HG02943 (cell line): ENCODE measurements at regions not wholly inside any gene's neighbourhood (a gene's known extent, or its start where the extent isn't known, plus 50 kb on each side); places are given as distances from the start of the nearest gene placed in this dataset.
"Not testable (repeated sequence)": the region's sequence is repeated elsewhere in the genome, so short reads cannot be mapped to it uniquely, and the experiment has no call there.

Experiments used
- ATAC-seq: cut with Tn5 transposase; IDR thresholded peaks from one replicate; pipeline ENCODE4 v1.9.1; 2021; ENCODE audit warnings: mild to moderate bottlenecking, low read depth, moderate library complexity; ENCODE audit not compliant: unreplicated experiment

GRCh38 chr15:98541519-98541918, 106.8 kb upstream of the IGF1R start:
- no peak for ATAC-seq

DNA sequence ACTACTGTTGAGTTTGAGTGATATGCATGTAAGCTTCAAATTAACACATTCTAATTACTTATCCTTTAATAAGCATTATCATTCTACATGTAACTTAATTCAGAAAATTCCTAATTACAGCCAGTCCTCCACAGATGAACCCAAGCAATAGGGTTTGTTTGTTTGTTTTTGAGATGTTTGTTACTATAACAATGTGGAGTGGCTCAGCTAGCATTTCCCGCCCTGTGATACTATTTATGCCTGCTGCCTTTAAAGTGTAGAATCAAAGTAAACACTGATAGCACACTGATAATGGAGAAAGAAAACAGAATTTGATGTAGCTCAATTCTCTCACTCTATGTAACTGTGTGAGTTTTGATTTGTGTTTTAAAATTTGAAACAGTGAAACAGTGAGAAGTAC, 105.1 kb upstream of the IGF1R start:
- ATAC-seq = no peak

DNA sequence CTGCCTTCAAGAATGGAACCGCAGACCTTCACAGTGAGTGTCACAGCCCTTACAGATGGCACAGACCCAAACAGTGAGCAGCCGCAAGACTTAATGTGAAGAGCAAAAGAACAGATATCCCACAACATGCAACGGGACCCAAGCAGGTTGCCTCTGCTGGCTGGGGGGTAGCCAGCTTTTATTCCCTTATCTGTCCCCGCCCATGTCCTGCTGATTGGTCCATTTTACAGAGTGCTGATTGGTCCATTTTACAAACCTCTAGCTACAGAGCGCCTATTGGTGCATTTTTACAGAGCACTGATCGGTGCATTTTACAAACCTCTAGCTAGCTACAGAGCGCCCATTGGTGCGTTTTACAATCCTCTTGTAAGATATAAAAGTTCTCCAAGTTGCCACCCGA, 102.0 kb upstream of the IGF1R start:
- no peak for ATAC-seq

DNA sequence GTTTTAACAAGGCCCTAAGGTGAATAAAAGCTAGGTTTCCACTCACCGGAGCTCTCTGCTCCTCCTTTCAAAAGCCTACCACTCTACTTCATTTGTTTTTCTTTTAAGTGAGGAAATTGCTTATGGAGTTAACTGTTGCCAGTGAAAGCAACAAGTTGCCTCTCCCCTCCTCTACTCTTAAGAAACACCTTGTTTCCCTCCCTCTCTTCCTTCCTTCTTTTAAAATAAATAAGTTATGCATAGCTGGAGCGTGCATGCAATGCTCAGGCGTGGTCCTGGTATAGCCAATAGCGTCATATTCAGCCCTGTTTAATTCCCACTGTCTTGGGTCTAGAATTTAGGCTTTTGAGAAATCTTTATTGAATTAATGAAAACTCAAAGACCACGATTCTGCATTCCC, 101.1 kb upstream of the IGF1R start:
- no peak for ATAC-seq

GRCh38 chr15:98547741-98548138, 100.6 kb upstream of the IGF1R start:
- no peak for ATAC-seq

DNA sequence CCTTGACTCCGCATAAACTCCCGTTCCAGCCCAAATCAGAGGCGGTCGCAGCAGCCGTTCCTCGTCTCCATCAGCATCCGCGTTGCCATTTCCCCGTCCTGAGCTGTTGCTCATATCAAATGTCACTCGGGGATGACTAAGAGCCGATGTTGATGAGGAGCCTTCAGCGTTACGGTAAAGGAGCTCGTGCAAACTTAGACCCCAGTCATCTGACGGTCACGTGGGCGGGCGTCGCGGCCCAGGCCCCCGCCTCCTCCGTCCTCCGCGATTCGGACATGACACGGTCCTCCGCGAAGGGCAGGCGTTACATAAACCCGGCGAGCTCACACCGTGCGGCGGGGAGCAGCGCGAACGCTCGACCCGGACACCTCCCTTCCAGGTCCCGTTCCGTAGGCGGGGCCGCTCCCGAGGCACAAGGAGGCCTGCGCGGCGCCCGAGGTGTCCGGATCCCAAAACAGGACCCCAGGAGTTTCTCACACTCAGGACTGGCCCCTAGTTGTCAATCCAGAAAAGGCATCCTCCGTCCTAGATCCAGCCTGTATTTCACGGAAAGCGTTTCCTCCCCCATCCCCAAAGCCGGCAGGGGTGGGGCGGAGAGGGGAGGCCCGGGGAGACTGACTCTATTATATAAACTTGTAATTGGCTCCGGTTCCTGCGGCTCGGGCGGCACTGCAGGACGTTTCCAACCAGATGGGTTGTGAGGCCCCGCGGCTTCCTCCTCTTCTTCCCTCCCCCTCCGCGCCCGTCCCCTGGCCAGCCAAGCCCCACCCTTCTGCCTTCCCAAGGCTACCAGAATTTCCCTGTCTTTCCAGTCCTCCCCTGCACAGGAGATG, 100.0 kb upstream of the IGF1R start:
- ATAC-seq = no peak

DNA sequence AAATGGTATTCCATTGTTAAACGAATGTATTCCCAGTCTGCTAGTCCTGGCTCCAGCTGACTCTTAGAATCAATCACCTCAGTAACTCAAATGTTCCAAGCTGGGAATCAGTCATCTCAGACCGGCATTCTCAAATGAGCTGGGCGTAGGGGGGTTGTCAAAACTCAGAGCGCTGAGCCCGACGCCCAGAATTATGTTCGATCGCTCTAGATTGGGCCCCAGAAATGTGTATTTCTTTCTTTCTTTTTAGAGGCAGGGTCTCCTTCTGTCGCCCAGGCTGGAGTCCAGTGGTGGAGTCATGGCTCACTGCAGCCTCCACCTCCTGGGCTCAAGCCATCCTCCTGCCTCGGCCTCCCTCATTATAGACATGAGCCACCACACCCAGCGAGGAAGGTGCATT, 99.3 kb upstream of the IGF1R start:
- no peak for ATAC-seq

- ATAC-seq = no peak
Observed at GRCh38 chr15:98549741-98550140, 98.6 kb upstream of the IGF1R start.

DNA sequence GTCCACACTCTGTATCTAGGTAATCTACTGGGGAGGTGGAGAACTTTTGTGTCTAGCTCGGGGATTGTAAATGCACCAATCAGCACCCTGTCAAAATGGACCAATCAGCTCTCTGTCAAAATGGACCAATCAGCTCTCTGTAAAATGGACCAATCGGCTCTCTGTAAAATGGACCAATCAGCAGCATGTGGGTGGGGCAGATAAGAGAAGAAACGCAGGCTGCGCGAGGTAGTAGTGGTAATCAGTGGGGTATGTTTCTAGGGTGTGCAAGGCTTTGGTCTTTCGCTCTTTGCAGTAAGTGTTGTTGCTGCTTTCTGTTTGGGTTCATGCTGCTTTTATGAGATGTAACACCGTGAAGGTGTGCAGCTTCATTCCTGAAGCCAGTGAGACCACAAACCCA, 98.0 kb upstream of the IGF1R start:
- not testable (repeated sequence) for ATAC-seq

GRCh38 chr15:98551936-98552562, 96.3 kb upstream of the IGF1R start:
- ATAC-seq = no peak

DNA sequence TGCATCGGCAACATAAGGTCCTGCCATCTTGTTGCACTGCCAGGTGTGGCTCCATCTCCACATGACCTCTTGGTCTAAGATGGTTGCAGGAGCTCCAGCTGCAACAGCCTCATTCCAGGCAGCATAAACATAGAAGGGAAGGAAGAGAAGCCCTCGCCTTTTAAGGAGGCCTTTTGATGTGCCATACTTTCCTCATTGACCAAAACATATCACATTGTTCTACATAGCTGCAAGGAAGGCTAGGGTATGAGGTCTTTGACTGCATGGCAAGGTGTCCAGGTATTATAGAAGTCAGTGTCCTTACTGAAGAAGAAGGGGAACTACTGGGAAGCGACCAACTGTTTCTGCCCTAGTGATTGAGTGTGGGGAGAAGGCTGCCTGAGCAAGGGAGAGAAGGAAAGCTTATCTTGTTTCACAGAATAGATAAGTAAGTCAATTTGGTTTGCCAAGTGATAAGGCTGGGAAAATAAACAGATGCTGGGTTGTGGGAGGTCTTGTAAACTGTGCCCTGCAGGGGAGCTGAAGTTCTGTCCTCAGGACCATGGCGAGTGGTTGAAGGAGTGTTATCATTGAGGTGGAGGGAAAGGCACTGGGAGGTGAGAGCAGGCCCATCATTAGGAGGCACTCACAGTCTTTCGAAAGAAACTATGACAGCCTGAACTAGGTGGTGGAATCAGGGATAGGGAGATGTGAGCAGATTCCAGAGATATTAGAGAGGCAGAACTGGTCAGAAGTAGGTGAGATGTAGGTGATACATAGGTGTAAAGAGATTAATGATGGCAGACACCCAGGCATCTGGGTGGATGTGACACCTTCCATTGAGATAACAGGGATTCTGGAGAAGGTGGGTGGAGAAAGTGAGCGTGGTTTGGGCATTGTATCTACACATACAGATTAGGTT, 93.8 kb upstream of the IGF1R start:
- no peak for ATAC-seq

DNA sequence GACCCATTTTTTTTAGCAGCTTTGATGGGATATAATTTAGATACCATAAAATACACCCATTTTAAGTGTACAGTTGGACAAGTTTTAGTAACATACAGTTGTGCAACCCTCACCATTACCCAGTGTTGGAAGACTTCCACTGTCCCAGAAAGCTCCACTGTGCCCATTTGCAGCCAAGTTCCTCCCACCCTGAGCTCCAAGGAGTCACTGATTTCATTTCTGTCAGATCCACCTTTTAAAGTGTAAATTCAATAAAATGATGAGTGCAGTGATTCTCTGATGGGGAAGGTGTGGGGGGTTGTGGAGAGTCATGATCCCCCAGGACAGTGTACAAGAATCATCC, 93.2 kb upstream of the IGF1R start:
- no peak for ATAC-seq

- no peak for ATAC-seq
Observed at GRCh38 chr15:98556321-98556720, 92.0 kb upstream of the IGF1R start.

- no peak for ATAC-seq
Observed at GRCh38 chr15:98560338-98560737, 88.0 kb upstream of the IGF1R start.

DNA sequence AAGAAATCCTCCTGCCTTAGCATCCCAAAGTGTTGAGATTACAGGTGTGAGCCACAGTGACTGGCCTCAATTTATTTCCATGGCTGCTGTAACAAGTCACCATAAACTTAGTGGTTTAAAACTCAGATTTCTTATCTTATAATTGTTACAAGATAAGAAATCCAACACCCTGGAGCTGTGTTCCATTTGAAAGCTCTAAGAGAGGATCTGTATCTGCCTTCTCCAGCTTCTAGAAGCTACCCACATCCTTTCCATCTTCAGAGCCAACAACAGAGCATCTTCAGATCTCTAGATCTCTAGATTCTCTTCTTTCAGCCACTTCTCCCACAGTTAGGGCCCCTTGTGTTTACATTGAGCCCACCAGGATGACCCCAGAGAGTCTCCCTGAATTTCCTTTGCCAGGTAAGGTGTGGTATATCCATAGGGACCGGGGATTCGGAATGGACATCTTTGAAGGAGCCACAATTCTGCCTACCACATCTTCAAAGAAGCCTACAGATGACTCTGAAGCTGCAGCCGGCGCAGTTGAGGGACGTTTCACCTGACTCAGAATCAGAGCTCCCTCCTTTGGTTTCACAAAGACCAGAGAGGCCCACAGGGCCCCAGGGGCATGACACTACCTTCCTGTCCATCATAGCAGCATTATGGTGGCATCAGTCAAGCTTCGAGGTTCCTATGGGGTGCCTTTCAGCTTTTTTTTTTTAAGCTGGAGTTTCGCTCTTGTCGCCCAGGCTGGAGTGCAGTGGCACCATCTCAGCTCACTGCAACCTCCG, 87.0 kb upstream of the IGF1R start:
- ATAC-seq = no peak

DNA sequence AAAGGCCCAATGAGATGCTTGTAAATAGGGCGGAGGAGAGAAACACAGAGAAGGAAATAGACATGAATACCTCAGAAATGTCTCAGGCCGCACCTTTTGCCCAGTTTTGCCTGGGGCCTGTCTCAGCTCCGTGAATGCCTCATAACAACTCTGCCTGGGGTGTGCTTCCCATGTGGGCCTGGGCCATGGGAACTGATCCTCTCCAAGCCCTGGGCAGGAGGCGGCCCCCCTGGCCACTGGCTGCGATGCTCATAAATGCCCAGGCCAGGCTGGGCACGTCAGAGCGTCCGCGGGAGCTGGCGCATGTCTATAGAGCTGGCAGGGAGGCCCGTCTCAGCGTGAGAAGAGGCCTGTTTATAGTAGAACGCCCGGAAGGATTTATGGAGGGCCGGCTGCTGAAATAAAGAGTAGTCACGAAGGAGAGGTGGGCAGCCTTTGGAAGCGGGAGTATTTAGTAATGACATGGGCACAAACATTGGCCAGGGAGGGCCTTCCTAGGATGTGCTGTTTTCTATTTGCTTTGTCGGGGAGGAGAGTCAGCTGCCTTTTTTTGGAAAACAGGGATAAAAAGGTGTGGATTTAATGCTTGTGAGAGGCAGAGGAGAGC, 85.9 kb upstream of the IGF1R start:
- ATAC-seq = no peak

GRCh38 chr15:98565566-98565965, 82.8 kb upstream of the IGF1R start:
- no peak for ATAC-seq

DNA sequence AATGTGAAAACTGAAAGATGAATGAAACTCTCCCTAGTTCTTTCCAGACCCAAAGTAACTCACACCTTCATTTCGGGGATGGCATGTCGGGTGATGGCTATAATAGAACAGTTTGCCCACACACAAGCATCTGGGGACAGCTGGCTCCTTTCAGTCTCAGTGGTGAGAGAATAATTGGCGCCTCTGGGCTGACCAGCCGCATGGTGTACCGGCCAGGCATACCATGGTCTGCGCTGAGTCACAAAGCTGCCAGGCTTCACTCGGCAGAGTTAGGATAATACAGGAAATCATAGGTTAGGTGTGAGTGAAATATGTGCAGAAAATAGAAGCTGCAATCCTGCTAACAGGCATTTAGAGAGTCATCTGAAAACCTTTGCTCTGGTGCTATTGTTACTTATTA, 80.4 kb upstream of the IGF1R start:
- no peak for ATAC-seq

GRCh38 chr15:98568382-98569017, 79.8 kb upstream of the IGF1R start:
- ATAC-seq = no peak

- no peak for ATAC-seq
Observed at GRCh38 chr15:98570119-98570518, 78.2 kb upstream of the IGF1R start.
